ENCODE measurements at regions not wholly inside any gene's neighbourhood (a gene's known extent, or its start where the extent isn't known, plus 50 kb on each side); places are given as distances from the start of the nearest gene placed in this dataset.

- no peak for DNase-seq (ENCODE audit: low read depth in 4 of 6, low spot score in 6 of 6)
- Histone ChIP-seq H3K27ac (ENCODE audit: low read depth, low read length) (no peak overlapping the region), H3K4me3 (ENCODE audit: low read depth, low read length) (no peak overlapping the region), H3K27me3 (ENCODE audit: control insufficient read depth, insufficient read depth, low read length) (no peaks in the 10 kb centered on the region), H3K9me3 (ENCODE audit: control insufficient read depth, insufficient read depth, low read length) (no peaks in the 10 kb centered on the region), H3K36me3 (ENCODE audit: control insufficient read depth, insufficient read depth, low read length) (no peaks in the 10 kb centered on the region), H3K4me1 (ENCODE audit: control insufficient read depth, insufficient read depth, low read length) (no peaks in the 10 kb centered on the region)
These were observed 447.3 kb downstream of the C4orf33 start for GRCh38 chr4:129543299-129543698.

DNA sequence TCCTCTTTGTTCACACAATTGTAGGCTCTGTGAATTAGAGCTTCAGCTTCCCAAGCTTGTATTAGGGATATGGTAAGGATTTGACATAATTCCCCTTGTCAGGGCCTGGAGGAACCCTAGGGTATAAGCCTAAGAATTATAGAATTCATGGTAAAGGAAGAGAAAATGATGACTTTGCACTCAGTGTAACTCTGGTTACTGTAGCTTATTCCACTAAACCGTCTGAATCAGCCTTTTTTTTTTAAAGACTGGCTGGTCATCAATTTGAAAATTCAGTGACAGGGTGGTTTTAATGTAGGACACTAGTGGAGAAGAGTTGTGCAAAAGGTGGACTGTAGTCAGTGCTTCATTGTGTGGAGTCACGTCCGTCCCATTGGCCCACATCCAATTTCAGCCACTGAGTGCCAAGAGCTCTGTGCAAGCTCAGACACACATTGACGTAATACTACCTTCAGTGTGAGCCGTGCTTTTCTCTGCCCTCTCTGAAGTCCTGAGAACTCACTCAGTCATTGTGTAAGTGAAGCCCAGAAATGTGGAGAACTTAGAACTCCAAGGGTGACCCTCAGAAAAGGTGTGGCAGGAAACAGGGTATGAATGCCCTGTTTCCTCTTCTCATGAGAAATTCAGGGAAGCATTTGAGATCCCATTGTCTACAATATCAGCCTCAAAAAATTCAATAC is 449.8 kb downstream of the C4orf33 start:
- H3K9me3 ChIP-seq (ENCODE audit: control insufficient read depth, insufficient read depth, low read length): no peaks in the 10 kb centered on the region
- no peak overlapping the region for H3K4me3 ChIP-seq (ENCODE audit: low read depth, low read length)
- no CpG with 5 or more reads among the region's 5 CpGs for WGBS (ENCODE audit: insufficient coverage)
- DNase-seq (ENCODE audit: low read depth in 4 of 6, low spot score in 6 of 6): peak in 3 of 6 donors; percentile 15 to 60 (median 48)
- H3K4me1 ChIP-seq (ENCODE audit: control insufficient read depth, insufficient read depth, low read length): no peaks in the 10 kb centered on the region
- no peaks in the 10 kb centered on the region for H3K36me3 ChIP-seq (ENCODE audit: control insufficient read depth, insufficient read depth, low read length)
- H3K27me3 ChIP-seq (ENCODE audit: control insufficient read depth, insufficient read depth, low read length): no peaks in the 10 kb centered on the region
- H3K27ac ChIP-seq (ENCODE audit: low read depth, low read length): no peak overlapping the region

DNA sequence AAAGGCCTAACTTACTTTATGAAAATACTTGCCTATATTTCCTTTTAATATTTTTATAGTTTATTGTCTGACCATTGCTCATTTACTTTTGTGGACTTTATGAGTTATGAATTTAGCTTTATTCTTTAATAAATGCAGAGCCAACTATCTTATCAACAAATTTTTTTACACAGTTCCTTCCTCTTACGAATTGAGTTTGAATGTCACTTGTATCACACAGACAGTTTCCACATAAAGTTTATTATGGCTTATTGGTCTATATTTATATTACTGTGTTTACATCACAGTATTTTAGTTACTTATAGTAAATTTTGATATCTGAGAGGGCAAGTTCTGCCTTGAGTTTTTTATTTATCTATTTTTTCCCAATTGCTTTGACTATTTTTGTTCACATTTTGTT is 450.6 kb downstream of the C4orf33 start:
- Histone ChIP-seq H3K27me3 (ENCODE audit: control insufficient read depth, insufficient read depth, low read length) (no peaks in the 10 kb centered on the region), H3K9me3 (ENCODE audit: control insufficient read depth, insufficient read depth, low read length) (no peaks in the 10 kb centered on the region), H3K36me3 (ENCODE audit: control insufficient read depth, insufficient read depth, low read length) (no peaks in the 10 kb centered on the region), H3K4me1 (ENCODE audit: control insufficient read depth, insufficient read depth, low read length) (no peaks in the 10 kb centered on the region), H3K4me3 (ENCODE audit: low read depth, low read length) (no peak overlapping the region), H3K27ac (ENCODE audit: low read depth, low read length) (no peak overlapping the region)
- DNase-seq (ENCODE audit: low read depth in 4 of 6, low spot score in 6 of 6): no peak
- WGBS (ENCODE audit: insufficient coverage): no CpG with 5 or more reads among the region's 1 CpG

DNA sequence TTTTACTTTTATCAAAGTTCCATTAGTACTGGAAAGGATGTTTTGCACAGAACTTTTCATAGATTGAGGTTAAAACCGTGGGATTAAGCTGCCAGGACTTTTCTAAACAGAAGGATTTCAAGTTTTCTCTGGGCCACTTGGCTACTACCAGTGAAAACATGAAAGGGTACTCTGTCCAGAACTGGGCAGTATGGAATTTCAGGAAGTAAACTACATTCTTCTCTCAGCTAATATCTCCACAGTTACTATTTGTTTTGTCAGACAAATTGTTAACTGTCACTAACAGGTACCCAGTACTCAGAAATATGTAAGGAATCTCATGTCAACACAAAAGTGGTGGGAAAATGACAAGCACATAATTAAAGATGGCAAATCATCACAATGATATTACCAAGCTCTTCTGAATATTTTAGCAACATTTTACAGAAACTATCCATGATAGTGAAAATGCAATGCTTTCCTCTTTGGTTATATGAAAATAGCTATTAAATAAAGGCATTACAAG is 454.4 kb downstream of the C4orf33 start:
- Histone ChIP-seq H3K27me3 (ENCODE audit: control insufficient read depth, insufficient read depth, low read length) (no peaks in the 10 kb centered on the region), H3K27ac (ENCODE audit: low read depth, low read length) (no peak overlapping the region), H3K36me3 (ENCODE audit: control insufficient read depth, insufficient read depth, low read length) (no peaks in the 10 kb centered on the region), H3K4me3 (ENCODE audit: low read depth, low read length) (no peak overlapping the region), H3K4me1 (ENCODE audit: control insufficient read depth, insufficient read depth, low read length) (no peaks in the 10 kb centered on the region), H3K9me3 (ENCODE audit: control insufficient read depth, insufficient read depth, low read length) (no peaks in the 10 kb centered on the region)
- WGBS (ENCODE audit: insufficient coverage): no CpG with 5 or more reads among the region's 1 CpG
- DNase-seq (ENCODE audit: low read depth in 4 of 6, low spot score in 6 of 6): no peak

DNA sequence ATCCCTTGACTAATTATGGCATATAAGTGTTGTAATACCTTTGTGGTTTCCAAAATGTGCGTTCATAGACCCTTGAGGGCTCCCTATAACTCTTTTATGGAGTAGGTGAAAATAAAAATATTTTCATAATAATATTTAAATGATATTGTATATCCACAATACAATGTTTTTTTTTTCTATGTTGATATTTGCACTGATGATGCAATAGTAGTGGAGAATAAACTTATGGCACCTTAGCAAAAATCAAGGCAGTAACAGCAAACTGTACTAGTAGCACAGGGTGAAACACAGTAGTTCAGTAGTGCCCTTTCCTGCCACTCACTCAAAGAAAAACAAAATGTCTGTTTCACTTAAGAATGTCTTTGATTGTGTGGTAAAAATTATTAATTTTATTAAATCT is 465.3 kb downstream of the C4orf33 start:
- no peak overlapping the region for H3K4me3 ChIP-seq (ENCODE audit: low read depth, low read length)
- H3K27ac ChIP-seq (ENCODE audit: low read depth, low read length): no peak overlapping the region
- no CpG with 5 or more reads among the region's 1 CpG for WGBS (ENCODE audit: insufficient coverage)
- no peaks in the 10 kb centered on the region for H3K4me1 ChIP-seq (ENCODE audit: control insufficient read depth, insufficient read depth, low read length)
- no peaks in the 10 kb centered on the region for H3K9me3 ChIP-seq (ENCODE audit: control insufficient read depth, insufficient read depth, low read length)
- no peaks in the 10 kb centered on the region for H3K36me3 ChIP-seq (ENCODE audit: control insufficient read depth, insufficient read depth, low read length)
- no peaks in the 10 kb centered on the region for H3K27me3 ChIP-seq (ENCODE audit: control insufficient read depth, insufficient read depth, low read length)
- no peak for DNase-seq (ENCODE audit: low read depth in 4 of 6, low spot score in 6 of 6)

GRCh38 chr4:129561886-129562671 is 466.1 kb downstream of the C4orf33 start:
- Histone ChIP-seq H3K9me3 (ENCODE audit: control insufficient read depth, insufficient read depth, low read length) (no peaks in the 10 kb centered on the region), H3K36me3 (ENCODE audit: control insufficient read depth, insufficient read depth, low read length) (no peaks in the 10 kb centered on the region), H3K4me1 (ENCODE audit: control insufficient read depth, insufficient read depth, low read length) (no peaks in the 10 kb centered on the region), H3K27ac (ENCODE audit: low read depth, low read length) (no peak overlapping the region), H3K4me3 (ENCODE audit: low read depth, low read length) (no peak overlapping the region), H3K27me3 (ENCODE audit: control insufficient read depth, insufficient read depth, low read length) (no peaks in the 10 kb centered on the region)
- DNase-seq (ENCODE audit: low read depth in 4 of 6, low spot score in 6 of 6): no peak
- 100% methylated on average over 1 of the region's 2 CpGs for WGBS (ENCODE audit: insufficient coverage)

- Histone ChIP-seq H3K27me3 (ENCODE audit: control insufficient read depth, insufficient read depth, low read length) (no peaks in the 10 kb centered on the region), H3K4me3 (ENCODE audit: low read depth, low read length) (no peak overlapping the region), H3K36me3 (ENCODE audit: control insufficient read depth, insufficient read depth, low read length) (no peaks in the 10 kb centered on the region), H3K4me1 (ENCODE audit: control insufficient read depth, insufficient read depth, low read length) (no peaks in the 10 kb centered on the region), H3K27ac (ENCODE audit: low read depth, low read length) (no peak overlapping the region), H3K9me3 (ENCODE audit: control insufficient read depth, insufficient read depth, low read length) (no peaks in the 10 kb centered on the region)
- WGBS (ENCODE audit: insufficient coverage): 100% methylated on average over 1 of the region's 2 CpGs
- DNase-seq (ENCODE audit: low read depth in 4 of 6, low spot score in 6 of 6): no peak
These were observed 469.3 kb downstream of the C4orf33 start for GRCh38 chr4:129565214-129565613.

- Histone ChIP-seq H3K36me3 (ENCODE audit: control insufficient read depth, insufficient read depth, low read length) (no peaks in the 10 kb centered on the region), H3K27me3 (ENCODE audit: control insufficient read depth, insufficient read depth, low read length) (no peaks in the 10 kb centered on the region), H3K4me1 (ENCODE audit: control insufficient read depth, insufficient read depth, low read length) (no peaks in the 10 kb centered on the region), H3K27ac (ENCODE audit: low read depth, low read length) (no peak overlapping the region), H3K9me3 (ENCODE audit: control insufficient read depth, insufficient read depth, low read length) (no peaks in the 10 kb centered on the region), H3K4me3 (ENCODE audit: low read depth, low read length) (no peak overlapping the region)
- no peak for DNase-seq (ENCODE audit: low read depth in 4 of 6, low spot score in 6 of 6)
These were observed 474.4 kb downstream of the C4orf33 start for GRCh38 chr4:129570326-129570725.

DNA sequence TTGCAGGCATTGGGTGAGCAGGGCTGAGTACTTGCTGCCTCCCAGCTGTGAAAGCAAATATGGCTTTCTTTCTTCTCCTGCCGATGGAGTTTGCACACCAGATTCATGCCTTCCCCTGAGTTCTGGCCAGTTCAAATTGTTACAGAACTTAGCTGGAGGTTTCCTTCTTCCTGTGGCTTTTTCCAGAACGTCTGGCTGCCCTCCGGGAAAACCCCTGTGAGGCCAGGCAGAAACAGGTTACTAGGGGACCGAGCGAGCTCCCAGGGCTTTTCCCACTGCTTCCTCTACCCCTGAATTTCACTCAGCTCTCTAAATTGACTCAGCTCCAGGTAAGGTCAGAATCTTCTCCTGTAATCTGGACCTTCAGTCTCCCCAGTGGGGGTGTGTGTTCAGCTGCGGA is 482.4 kb downstream of the C4orf33 start:
- H3K27ac ChIP-seq (ENCODE audit: low read depth, low read length): no peak overlapping the region

DNA sequence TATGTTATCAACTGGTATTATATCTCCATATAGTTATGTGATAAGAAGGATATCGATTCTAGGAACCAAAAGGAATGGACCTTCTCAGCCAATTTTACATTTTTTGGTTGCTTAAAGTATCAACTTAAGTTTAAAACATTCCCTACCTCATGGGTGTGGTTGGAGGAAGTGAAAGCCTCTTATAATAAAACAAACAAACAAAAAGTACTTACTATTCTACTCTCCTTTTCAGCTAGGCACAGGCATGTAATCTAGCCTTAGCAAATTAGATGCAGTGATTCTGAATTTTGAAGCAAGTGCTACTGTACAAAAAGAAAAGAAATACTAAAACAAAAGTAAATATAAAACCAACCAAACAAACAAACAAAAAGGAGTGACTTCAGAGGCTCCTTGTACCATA is 485.4 kb downstream of the C4orf33 start:
- no CpG with 5 or more reads among the region's 1 CpG for WGBS (ENCODE audit: insufficient coverage)
- Histone ChIP-seq H3K27ac (ENCODE audit: low read depth, low read length) (no peak overlapping the region), H3K4me1 (ENCODE audit: control insufficient read depth, insufficient read depth, low read length) (no peaks in the 10 kb centered on the region), H3K27me3 (ENCODE audit: control insufficient read depth, insufficient read depth, low read length) (no peaks in the 10 kb centered on the region), H3K9me3 (ENCODE audit: control insufficient read depth, insufficient read depth, low read length) (peaks cover 3% of the 10 kb centered on the region), H3K36me3 (ENCODE audit: control insufficient read depth, insufficient read depth, low read length) (no peaks in the 10 kb centered on the region), H3K4me3 (ENCODE audit: low read depth, low read length) (no peak overlapping the region)
- no peak for DNase-seq (ENCODE audit: low read depth in 4 of 6, low spot score in 6 of 6)

More for the DNA sequence above, 482.4 kb downstream of the C4orf33 start:
- Histone ChIP-seq H3K36me3 (ENCODE audit: control insufficient read depth, insufficient read depth, low read length) (no peaks in the 10 kb centered on the region), H3K27me3 (ENCODE audit: control insufficient read depth, insufficient read depth, low read length) (no peaks in the 10 kb centered on the region), H3K9me3 (ENCODE audit: control insufficient read depth, insufficient read depth, low read length) (no peaks in the 10 kb centered on the region), H3K4me3 (ENCODE audit: low read depth, low read length) (no peak overlapping the region), H3K4me1 (ENCODE audit: control insufficient read depth, insufficient read depth, low read length) (no peaks in the 10 kb centered on the region)
- 82% methylated on average over 4 of the region's 6 CpGs for WGBS (ENCODE audit: insufficient coverage)
- DNase-seq (ENCODE audit: low read depth in 4 of 6, low spot score in 6 of 6): no peak

Measured in spinal cord (tissue), 9 donors.